ENCODE measurements at regions not wholly inside any gene's neighbourhood (a gene's known extent, or its start where the extent isn't known, plus 50 kb on each side); places are given as distances from the start of the nearest gene placed in this dataset.

DNA sequence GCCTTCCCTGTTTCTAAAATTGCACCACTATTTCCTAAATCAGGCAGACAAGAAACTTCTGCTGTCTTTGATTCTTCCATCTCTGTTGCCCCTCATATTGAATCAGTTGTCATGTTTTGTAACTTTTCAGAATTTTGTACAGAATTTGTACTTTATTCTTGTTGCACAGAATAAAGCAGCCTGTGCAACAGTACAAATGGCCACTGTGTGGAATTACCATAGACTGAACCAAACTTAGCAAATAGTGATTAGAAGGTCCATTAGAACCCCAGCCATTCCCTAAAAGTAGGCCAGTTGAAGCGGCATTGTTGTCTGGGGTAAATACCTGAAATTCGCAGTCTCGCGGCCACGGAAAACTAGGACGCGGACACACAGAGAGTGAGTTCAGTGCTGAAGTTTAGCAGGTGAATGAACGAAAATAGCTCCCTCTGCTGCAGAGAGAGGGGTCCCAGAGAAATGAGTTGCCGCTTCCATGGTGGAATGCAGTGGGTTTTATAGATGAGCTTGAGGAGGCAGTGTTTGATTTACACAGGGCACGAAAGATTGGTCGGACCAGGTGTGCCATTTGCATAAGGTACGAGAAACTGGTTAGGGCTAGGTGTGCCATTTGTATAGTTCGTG is 71.8 kb downstream of the C4orf33 start:
- ChIA-PET CTCF (no interaction called here), POLR2A (no interaction called here)
- DNase-seq (no peak), ATAC-seq (no peak)
- Mint-ChIP-seq H3K36me3 (ENCODE audit: low read depth) (no peaks in the 10 kb centered on the region), H3K9me3 (ENCODE audit: insufficient read depth) (no peaks in the 10 kb centered on the region), H3K4me1 (ENCODE audit: low read depth) (peaks cover under 1% of the 10 kb centered on the region), H3K27ac (no peak overlapping the region), H3K4me3 (no peak overlapping the region), H3K27me3 (ENCODE audit: low read depth) (peaks cover 13% of the 10 kb centered on the region)

DNA sequence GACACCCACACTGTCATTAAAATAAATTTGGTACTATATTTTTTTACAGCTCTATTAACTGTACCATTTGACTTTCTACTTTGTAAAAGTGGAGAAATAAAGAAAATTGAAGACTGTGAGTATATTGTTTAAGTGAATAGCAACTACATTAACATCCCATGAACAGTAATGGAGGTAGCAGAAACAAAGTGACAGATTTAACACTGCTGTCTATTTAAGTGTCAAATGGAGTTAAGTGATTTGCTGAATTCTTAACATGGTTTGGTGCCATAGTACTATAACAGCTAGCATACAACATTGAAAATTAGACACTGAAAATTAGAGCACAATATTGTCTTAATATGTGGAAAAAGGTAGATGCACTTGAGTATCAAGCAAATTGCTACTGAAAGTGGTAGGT is 76.2 kb downstream of the C4orf33 start:
- Mint-ChIP-seq H3K4me3 (no peak overlapping the region), H3K27me3 (ENCODE audit: low read depth) (peaks cover 18% of the 10 kb centered on the region), H3K27ac (no peak overlapping the region), H3K36me3 (ENCODE audit: low read depth) (no peaks in the 10 kb centered on the region), H3K9me3 (ENCODE audit: insufficient read depth) (no peaks in the 10 kb centered on the region), H3K4me1 (ENCODE audit: low read depth) (no peaks in the 10 kb centered on the region)
- POLR2A ChIA-PET, result no interaction called here
- DNase-seq, result no peak
- CTCF ChIA-PET, result no interaction called here
- no peak for ATAC-seq

DNA sequence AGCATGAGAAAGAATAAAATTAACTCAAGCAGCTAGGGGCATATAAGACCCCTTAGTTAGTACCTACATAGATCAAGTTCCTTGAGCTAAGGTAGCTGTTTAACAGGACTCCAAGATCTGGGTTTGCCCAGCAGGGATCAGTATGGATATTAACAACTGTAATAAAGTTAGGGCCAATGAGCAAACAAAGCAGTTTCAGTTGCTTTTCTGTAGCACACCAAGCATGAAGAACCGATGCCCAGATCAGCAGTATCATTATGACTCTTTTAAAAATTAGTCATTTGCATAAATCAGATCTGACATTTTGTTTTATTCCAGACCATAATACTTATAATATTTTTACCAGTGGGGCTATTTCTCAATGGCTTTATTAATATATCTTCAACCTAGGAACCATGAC is 80.9 kb downstream of the C4orf33 start:
- no peak overlapping the region for H3K4me3 Mint-ChIP-seq
- no peak for DNase-seq

DNA sequence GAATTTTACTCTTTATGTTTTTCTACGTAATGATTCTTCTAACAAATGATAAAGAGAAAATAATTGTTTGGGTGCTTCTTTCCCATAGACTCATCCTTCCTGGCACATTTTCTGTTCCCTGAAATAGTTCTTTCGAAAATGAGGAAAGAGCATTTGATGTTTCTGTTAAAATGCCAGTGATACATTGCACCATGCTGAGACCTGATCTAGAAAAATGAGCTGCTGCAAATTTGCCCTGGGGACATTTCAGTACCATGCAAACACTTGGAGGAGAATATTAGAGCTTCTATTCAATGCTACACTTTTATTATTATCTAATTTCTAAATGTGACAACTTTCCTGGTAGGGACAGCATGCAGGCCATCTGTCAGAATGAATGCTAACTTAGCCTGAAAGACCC is 83.3 kb downstream of the C4orf33 start:
- no peak overlapping the region for H3K4me3 Mint-ChIP-seq
- POLR2A ChIA-PET, result no interaction called here
- H3K27me3 Mint-ChIP-seq (ENCODE audit: low read depth), result peaks cover 9% of the 10 kb centered on the region
- no peaks in the 10 kb centered on the region for H3K9me3 Mint-ChIP-seq (ENCODE audit: insufficient read depth)
- DNase-seq (no peak), ATAC-seq (no peak)
- H3K27ac Mint-ChIP-seq, result no peak overlapping the region
- CTCF ChIA-PET, result no interaction called here
- H3K4me1 Mint-ChIP-seq (ENCODE audit: low read depth), result no peaks in the 10 kb centered on the region
- H3K36me3 Mint-ChIP-seq (ENCODE audit: low read depth), result no peaks in the 10 kb centered on the region

More for the DNA sequence above, 80.9 kb downstream of the C4orf33 start:
- H3K27me3 Mint-ChIP-seq (ENCODE audit: low read depth), result peaks cover 9% of the 10 kb centered on the region
- ATAC-seq, result no peak
- H3K36me3 Mint-ChIP-seq (ENCODE audit: low read depth), result no peaks in the 10 kb centered on the region
- no peaks in the 10 kb centered on the region for H3K9me3 Mint-ChIP-seq (ENCODE audit: insufficient read depth)
- no peak overlapping the region for H3K27ac Mint-ChIP-seq
- POLR2A ChIA-PET, result no interaction called here
- CTCF ChIA-PET, result no interaction called here
- no peaks in the 10 kb centered on the region for H3K4me1 Mint-ChIP-seq (ENCODE audit: low read depth)

DNA sequence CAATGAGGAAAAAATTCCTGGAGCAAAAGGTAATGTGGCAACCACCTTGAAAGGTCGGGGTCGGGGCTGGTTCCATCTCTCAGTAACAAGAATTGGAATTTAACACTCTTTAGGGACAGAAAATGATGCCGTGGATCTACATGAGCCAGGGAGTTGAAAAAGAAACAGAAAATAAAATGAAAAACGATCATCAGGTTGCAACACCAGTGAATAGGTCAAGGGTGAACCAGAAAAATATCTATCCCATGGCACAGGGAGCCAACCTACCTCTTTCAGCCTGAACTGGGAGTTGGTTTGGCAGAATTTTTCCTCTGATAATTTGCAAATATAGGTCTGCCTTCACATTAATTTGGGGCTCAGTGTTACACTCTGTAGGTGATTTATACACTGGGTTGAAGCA is 93.7 kb downstream of the C4orf33 start:
- Mint-ChIP-seq H3K36me3 (ENCODE audit: low read depth) (no peaks in the 10 kb centered on the region), H3K4me1 (ENCODE audit: low read depth) (no peaks in the 10 kb centered on the region), H3K9me3 (ENCODE audit: insufficient read depth) (no peaks in the 10 kb centered on the region), H3K27me3 (ENCODE audit: low read depth) (peaks cover 9% of the 10 kb centered on the region), H3K27ac (no peak overlapping the region), H3K4me3 (no peak overlapping the region)
- ChIA-PET POLR2A (no interaction called here), CTCF (no interaction called here)
- DNase-seq, result no peak
- no peak for ATAC-seq

DNA sequence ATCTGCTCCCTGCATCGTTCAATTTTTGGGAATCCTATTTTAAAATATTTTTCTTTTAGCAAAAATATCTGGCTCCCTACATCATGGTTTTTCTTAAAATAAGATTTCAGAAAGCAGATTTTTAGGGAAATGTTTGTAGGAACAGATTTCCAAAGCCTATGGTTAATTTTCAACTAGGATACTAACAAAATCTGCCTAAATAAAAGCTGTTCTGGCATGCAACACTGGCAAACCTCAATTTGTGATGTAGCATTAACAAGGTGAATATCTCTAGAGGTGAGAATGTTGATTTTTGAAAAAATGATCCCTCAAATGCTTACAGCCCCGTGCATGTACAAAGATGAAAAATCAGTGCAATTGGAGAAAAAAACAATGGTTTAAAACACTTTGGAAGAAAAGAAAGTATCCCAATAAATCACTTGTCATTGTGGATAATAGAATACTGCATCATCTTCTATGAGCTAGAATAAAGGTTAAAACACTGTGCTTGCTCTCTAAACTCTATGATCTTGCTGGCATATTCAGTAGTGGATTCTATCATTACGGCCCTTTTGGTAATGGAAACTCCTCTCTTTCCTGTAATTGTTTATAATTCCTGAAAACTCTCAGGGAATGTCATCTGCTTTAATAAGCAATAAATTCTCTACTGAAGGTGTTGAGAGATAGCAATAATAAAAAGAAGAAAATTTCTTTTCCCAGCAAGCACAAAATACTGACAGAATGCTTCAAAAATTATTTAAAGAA is 97.6 kb downstream of the C4orf33 start:
- no peaks in the 10 kb centered on the region for H3K4me1 Mint-ChIP-seq (ENCODE audit: low read depth)
- no peaks in the 10 kb centered on the region for H3K36me3 Mint-ChIP-seq (ENCODE audit: low read depth)
- ChIA-PET POLR2A (no interaction called here), CTCF (no interaction called here)
- no peak overlapping the region for H3K4me3 Mint-ChIP-seq
- no peak overlapping the region for H3K27ac Mint-ChIP-seq
- DNase-seq, result no peak
- peaks cover 14% of the 10 kb centered on the region for H3K27me3 Mint-ChIP-seq (ENCODE audit: low read depth)
- ATAC-seq, result no peak
- no peaks in the 10 kb centered on the region for H3K9me3 Mint-ChIP-seq (ENCODE audit: insufficient read depth)

DNA sequence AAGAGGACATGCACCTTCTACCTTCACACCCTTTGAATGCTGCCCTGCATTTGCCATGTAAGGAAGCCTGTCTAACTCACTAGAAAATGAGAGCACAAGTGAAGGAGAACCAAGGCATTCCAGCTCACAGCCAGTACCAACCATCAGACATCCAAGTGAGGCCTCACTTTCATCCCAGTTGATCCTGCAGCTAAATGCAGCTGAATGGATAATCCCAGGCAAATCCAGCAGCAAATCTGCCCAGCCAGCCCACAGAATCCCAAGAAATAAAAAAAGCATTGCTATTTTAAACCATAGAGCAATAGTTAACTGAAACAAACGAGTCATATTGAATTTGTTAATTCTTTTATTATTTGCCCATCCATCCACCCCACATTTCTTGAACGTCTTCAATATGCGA is 112.5 kb downstream of the C4orf33 start:
- H3K36me3 Mint-ChIP-seq (ENCODE audit: low read depth), result no peaks in the 10 kb centered on the region

DNA sequence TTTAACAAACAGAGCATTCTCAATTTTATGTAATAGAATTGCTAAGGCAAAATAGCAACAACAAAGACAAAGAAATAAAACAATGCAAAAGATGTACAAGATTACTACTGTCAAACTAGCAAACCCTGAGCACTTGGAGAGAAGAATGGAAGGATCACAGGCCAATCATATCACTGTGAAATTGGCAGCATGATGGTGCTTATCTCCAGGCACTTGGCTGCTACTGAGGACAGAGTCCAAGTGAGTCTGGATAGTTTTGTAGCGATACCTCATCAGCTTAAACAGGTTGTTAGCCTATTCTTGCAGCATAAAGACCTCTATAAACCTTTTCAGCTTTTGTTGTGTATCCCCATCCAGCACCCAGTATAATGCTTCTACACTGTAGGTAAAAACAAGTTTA is 117.7 kb downstream of the C4orf33 start:
- H3K4me3 Mint-ChIP-seq, result no peak overlapping the region
- DNase-seq (no peak), ATAC-seq (no peak)
- ChIA-PET POLR2A (no interaction called here), CTCF (no interaction called here)
- peaks cover 4% of the 10 kb centered on the region for H3K27me3 Mint-ChIP-seq (ENCODE audit: low read depth)
- no peaks in the 10 kb centered on the region for H3K4me1 Mint-ChIP-seq (ENCODE audit: low read depth)
- no peaks in the 10 kb centered on the region for H3K36me3 Mint-ChIP-seq (ENCODE audit: low read depth)
- H3K9me3 Mint-ChIP-seq (ENCODE audit: insufficient read depth), result no peaks in the 10 kb centered on the region
- no peak overlapping the region for H3K27ac Mint-ChIP-seq

More for the DNA sequence above, 112.5 kb downstream of the C4orf33 start:
- H3K4me3 Mint-ChIP-seq, result no peak overlapping the region
- no peaks in the 10 kb centered on the region for H3K9me3 Mint-ChIP-seq (ENCODE audit: insufficient read depth)
- no peaks in the 10 kb centered on the region for H3K4me1 Mint-ChIP-seq (ENCODE audit: low read depth)
- DNase-seq (no peak), ATAC-seq (no peak)
- CTCF ChIA-PET, result no interaction called here
- H3K27ac Mint-ChIP-seq, result no peak overlapping the region
- POLR2A ChIA-PET, result no interaction called here
- H3K27me3 Mint-ChIP-seq (ENCODE audit: low read depth), result peaks cover 2% of the 10 kb centered on the region

DNA sequence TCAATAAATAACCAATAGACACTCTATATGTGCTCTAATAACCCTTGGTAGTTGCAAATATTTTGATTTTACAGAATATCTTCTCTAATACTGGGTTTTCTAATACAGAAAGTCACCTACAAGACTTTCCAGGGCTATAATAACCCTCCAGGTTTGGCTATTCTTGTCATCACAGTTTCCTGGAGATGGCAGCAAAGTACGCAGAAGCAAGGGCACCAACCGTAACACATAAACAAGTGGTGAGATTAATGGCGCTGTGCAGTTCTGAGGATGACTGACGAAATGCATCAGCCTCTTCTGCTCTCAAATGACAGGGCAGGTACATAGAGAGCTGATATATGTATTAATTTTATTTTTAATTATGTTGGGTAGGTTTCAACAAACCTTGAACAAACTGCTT is 122.4 kb downstream of the C4orf33 start:
- POLR2A ChIA-PET, result no interaction called here
- CTCF ChIA-PET, result no interaction called here
- no peak for DNase-seq
- H3K27me3 Mint-ChIP-seq (ENCODE audit: low read depth), result peaks cover 4% of the 10 kb centered on the region
- no peaks in the 10 kb centered on the region for H3K9me3 Mint-ChIP-seq (ENCODE audit: insufficient read depth)
- H3K27ac Mint-ChIP-seq, result no peak overlapping the region
- ATAC-seq, result no peak
- H3K4me3 Mint-ChIP-seq, result no peak overlapping the region
- no peaks in the 10 kb centered on the region for H3K36me3 Mint-ChIP-seq (ENCODE audit: low read depth)
- H3K4me1 Mint-ChIP-seq (ENCODE audit: low read depth), result no peaks in the 10 kb centered on the region

DNA sequence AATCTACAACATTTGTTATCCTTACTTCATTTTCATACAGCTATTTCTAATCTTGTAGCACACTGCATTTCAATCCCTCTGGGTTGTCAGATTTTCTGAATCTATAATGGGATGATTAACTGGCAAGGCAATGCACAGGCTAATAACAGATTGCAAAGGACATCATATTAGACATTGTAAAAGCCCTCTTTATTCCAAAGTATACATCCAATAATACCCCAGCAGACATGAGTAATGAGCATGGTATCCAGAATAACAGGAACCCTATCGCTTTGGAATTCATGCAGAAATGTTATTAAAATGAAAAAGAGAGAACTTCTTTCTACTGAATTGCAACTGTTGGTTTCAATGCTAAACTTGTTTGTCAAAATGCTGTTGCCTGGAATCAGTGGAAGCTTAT is 122.9 kb downstream of the C4orf33 start:
- no peak for DNase-seq
- H3K4me1 Mint-ChIP-seq (ENCODE audit: low read depth), result no peaks in the 10 kb centered on the region
- H3K36me3 Mint-ChIP-seq (ENCODE audit: low read depth), result no peaks in the 10 kb centered on the region
- no peaks in the 10 kb centered on the region for H3K9me3 Mint-ChIP-seq (ENCODE audit: insufficient read depth)
- no peak overlapping the region for H3K27ac Mint-ChIP-seq
- peaks cover 4% of the 10 kb centered on the region for H3K27me3 Mint-ChIP-seq (ENCODE audit: low read depth)
- ATAC-seq, result no peak
- H3K4me3 Mint-ChIP-seq, result no peak overlapping the region
- CTCF ChIA-PET, result no interaction called here
- POLR2A ChIA-PET, result no interaction called here

DNA sequence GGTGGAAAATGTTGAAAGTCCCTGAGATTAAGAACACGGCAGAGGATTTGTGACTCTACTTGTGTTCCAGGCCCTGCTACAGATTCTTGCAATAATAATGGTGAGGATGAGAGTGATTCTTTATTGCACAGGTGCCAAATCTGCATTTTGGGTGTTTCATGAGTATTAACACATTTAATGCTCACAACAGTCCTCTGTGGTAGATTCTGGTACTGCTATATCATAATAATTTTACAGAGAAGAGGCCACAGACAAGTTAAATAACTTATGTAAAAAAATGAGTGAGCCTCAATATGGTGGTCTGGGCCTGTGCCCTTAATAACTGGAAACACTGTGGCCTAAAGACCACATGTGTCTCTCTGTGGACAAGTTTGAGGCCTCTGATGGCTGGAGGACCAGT is 124.3 kb downstream of the C4orf33 start:
- ATAC-seq, result no peak
- ChIA-PET CTCF (no interaction called here), POLR2A (no interaction called here)
- H3K27me3 Mint-ChIP-seq (ENCODE audit: low read depth), result peaks cover 5% of the 10 kb centered on the region
- no peak for DNase-seq
- no peak overlapping the region for H3K4me3 Mint-ChIP-seq
- H3K36me3 Mint-ChIP-seq (ENCODE audit: low read depth), result no peaks in the 10 kb centered on the region
- H3K27ac Mint-ChIP-seq, result no peak overlapping the region
- no peaks in the 10 kb centered on the region for H3K9me3 Mint-ChIP-seq (ENCODE audit: insufficient read depth)
- no peaks in the 10 kb centered on the region for H3K4me1 Mint-ChIP-seq (ENCODE audit: low read depth)

DNA sequence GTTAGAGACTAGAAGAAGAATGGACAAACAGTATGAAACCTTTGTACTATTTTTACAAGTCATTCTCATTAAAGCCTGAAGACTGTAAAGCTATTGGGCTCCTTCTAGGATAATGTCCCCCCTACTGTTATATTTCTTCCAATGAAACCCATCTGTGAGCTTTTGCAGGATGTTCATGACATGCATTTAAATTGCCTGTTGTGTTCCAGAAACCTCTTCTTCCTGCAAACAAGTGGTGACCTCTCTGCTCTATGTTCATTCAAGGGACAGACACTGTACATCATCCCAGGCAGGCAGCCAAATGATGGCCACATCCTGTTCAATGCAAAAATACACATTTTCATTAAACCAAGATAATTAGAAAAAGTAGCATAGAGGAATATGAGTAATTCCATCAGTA is 128.0 kb downstream of the C4orf33 start:
- no peak overlapping the region for H3K4me3 Mint-ChIP-seq
- H3K4me1 Mint-ChIP-seq (ENCODE audit: low read depth), result no peaks in the 10 kb centered on the region
- DNase-seq (no peak), ATAC-seq (no peak)
- ChIA-PET POLR2A (no interaction called here), CTCF (no interaction called here)
- H3K27me3 Mint-ChIP-seq (ENCODE audit: low read depth), result peaks cover 7% of the 10 kb centered on the region
- H3K36me3 Mint-ChIP-seq (ENCODE audit: low read depth), result no peaks in the 10 kb centered on the region
- no peaks in the 10 kb centered on the region for H3K9me3 Mint-ChIP-seq (ENCODE audit: insufficient read depth)
- no peak overlapping the region for H3K27ac Mint-ChIP-seq

DNA sequence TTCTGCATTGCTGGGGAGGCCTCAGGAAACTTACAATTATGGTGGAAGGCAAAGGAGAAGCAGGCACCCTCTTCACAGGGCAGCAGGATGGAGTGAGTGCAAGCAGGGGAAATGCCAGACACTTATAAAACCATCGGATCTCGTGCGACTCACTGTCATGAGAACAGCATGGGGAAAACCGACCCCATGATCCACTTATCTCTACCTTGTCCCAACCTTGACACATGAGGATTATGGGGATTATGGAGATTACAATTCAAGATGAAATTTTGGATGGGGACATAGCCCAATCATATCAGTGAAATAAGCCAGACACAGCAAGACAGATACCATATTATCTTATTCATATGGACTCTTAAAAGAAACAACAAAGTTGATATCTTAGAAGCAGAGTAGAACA is 134.9 kb downstream of the C4orf33 start:
- peaks cover 3% of the 10 kb centered on the region for H3K27me3 Mint-ChIP-seq (ENCODE audit: low read depth)
- ChIA-PET CTCF (no interaction called here), POLR2A (no interaction called here)
- no peak overlapping the region for H3K4me3 Mint-ChIP-seq
- no peaks in the 10 kb centered on the region for H3K4me1 Mint-ChIP-seq (ENCODE audit: low read depth)
- no peak overlapping the region for H3K27ac Mint-ChIP-seq
- no peaks in the 10 kb centered on the region for H3K36me3 Mint-ChIP-seq (ENCODE audit: low read depth)
- no peaks in the 10 kb centered on the region for H3K9me3 Mint-ChIP-seq (ENCODE audit: insufficient read depth)
- DNase-seq (no peak), ATAC-seq (no peak)
